GM13976 (cell line): ENCODE measurements at regions not wholly inside any gene's neighbourhood (a gene's known extent, or its start where the extent isn't known, plus 50 kb on each side); places are given as distances from the start of the nearest gene placed in this dataset.

ENCODE experiments used
- DNase-seq: peaks from one replicate; pipeline ENCODE4 v3.0.0; 2012; ENCODE audit warnings: low spot score
- CTCF ChIP-seq: IDR thresholded peaks from 2 replicates; pipeline ENCODE4 v1.5.1; 2012; ENCODE audit warnings: borderline replicate concordance, mild to moderate bottlenecking; ENCODE audit not compliant: insufficient read depth; ENCODE audit errors: extremely low read depth, missing control alignments, control extremely low read depth
- in situ Hi-C: fragments of 300-500 bp; cut with MboI; formaldehyde crosslinking; loops from one replicate; pipeline ENCODE4 v1.12.0; 2022; ENCODE audit warnings: low sequenced_read_pairs, mixed read lengths, inconsistent platforms; ENCODE audit not compliant: unreplicated experiment

- TF ChIP-seq CTCF = no peak
- no peak for DNase-seq
- in situ Hi-C loops = no loop called here
Measured at GRCh38 chrY:15418613-15419012, 894.3 kb downstream of the NLGN4Y start.

DNA sequence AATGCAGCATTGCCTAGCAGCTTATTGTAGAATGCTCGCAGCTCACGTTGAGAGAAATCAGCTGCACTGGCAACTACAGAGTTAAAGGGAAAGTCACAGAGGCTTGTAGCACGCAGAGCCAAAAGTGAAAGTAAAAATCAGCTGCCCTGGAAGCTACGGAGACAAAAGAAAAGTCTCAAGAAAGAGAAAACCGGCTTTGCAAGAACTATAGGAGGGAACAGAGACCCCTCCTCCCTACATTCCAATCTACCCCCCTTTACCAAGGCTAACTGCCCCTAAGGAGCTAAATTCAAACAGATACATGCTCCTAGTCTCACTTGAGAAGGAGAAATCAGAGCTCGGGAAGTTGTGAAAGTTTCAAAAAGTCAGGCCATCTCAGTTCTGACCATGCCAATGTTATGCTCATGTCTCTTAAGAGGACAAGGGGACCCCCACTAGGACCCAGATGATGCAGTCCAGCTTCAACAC is 900.4 kb downstream of the NLGN4Y start:
- in situ Hi-C loops = no loop called here
- no peak for TF ChIP-seq CTCF
- DNase-seq = no peak

- in situ Hi-C loops = no loop called here
- DNase-seq = no peak
- TF ChIP-seq CTCF = no peak
Measured at GRCh38 chrY:15440021-15440695, 915.8 kb downstream of the NLGN4Y start.

DNA sequence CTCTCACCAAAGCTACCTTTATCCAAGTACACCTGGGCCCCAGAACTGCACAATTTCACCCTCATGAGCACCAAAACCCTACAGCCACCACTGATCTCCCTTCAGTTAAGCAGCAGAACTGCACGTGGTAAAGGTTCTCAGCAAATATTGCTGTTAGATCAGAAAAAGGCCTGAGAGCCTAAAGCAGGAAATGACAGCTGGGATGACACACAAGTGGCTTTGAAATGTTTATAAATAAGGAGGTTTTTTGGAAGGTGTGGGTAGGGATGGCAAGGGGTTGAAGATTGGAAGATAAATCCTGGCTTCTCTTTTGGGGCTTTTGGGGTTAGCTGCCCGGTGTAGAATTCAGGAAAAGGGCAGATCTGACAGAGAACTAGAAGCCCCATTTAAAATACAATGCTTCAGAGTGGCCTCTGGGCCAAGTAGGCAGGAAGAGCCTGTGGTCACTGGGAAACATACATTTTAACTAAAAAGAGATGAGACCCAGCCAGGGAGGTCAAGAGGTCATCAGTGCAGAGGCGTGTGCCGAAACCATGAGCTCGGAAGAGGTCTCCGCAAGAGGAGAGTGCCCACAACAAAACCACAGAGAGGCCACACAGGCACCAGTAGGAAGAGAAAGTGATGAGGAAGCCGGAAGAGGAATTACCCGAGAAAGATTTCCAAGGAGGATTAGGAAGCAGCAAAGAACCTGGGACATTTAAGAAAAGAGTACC is 916.5 kb downstream of the NLGN4Y start:
- no peak for TF ChIP-seq CTCF
- in situ Hi-C loops = no loop called here
- no peak for DNase-seq

GRCh38 chrY:15441878-15442277 is 917.5 kb downstream of the NLGN4Y start:
- TF ChIP-seq CTCF = no peak
- DNase-seq = no peak
- in situ Hi-C loops = no loop called here

DNA sequence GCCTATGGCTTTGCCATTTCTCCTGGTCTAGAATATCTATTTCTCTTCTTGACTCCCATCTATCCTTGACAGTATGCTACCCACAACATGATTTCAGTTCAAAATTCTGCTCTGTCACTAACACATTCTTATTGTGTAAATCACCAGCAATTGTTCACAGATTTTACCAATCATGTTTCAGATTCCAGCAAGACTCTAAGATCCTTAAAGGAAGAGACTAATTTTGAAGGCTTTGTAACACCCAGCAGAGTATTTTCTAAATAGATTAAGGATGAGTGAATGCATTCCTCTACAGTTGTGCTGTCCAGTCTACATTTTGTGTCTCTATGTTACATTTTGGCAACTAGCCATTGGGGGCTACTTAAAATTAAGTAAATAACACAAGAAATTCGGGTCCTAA is 921.5 kb downstream of the NLGN4Y start:
- no peak for TF ChIP-seq CTCF
- DNase-seq = no peak
- in situ Hi-C loops = no loop called here

DNA sequence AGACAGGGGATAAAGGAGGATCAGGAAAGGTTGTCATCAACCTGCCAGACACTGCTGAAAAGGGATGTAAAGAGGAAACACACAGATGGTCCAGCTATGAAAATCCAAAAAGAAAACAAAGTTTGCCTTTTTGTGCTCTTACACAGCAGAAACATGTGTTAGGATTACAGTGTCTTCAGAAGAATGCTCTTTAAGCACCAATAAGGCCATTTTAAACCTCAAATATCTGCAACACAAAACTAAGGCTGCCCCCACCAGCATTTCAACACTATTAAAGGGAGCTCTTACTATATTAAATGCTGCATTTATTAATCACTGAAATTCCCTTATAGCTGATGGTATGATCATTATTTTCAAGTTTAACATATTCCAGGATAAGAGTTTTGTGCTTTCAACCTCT is 922.5 kb downstream of the NLGN4Y start:
- no peak for DNase-seq
- in situ Hi-C loops = no loop called here
- no peak for TF ChIP-seq CTCF
